ENCODE measurements at regions not wholly inside any gene's neighbourhood (a gene's known extent, or its start where the extent isn't known, plus 50 kb on each side); places are given as distances from the start of the nearest gene placed in this dataset.

- no peak overlapping the region for H3K27ac ChIP-seq (ENCODE audit: low read length)
- Mint-ChIP-seq H3K4me1 (no peaks in the 10 kb centered on the region), H3K36me3 (no peaks in the 10 kb centered on the region), H3K27me3 (ENCODE audit: low read depth in 2 of 2) (peaks cover 3 to 17% of the 10 kb centered on the region in 2 donors), H3K27ac (no peak overlapping the region), H3K4me3 (no peak overlapping the region), H3K9me3 (no peaks in the 10 kb centered on the region)
- H3K9me3 ChIP-seq (ENCODE audit: control insufficient read depth, insufficient read depth, low read length), result no peaks in the 10 kb centered on the region
- DNase-seq (no peak), ATAC-seq (no peak)
- no peak for TF ChIP-seq CTCF (IDR thresholded peaks at IDR 0.05)
- no peaks in the 10 kb centered on the region for H3K27me3 ChIP-seq (ENCODE audit: control insufficient read depth, insufficient read depth, low read length)
- H3K4me1 ChIP-seq (ENCODE audit: control insufficient read depth, insufficient read depth, low read length), result no peaks in the 10 kb centered on the region
- H3K4me3 ChIP-seq (ENCODE audit: low read length), result no peak overlapping the region
- intact Hi-C loops (cut with micrococcal nuclease), result no loop called here
- H3K36me3 ChIP-seq (ENCODE audit: control insufficient read depth, insufficient read depth, low read length), result no peaks in the 10 kb centered on the region
- WGBS (ENCODE audit: insufficient coverage), result 73% methylated on average over 8 of the region's 8 CpGs
Measured at GRCh38 chr2:215845839-215846586, 167.3 kb downstream of the MREG start.

- no peak overlapping the region for H3K27ac ChIP-seq (ENCODE audit: low read length)
- no peak overlapping the region for H3K27ac Mint-ChIP-seq
- WGBS (ENCODE audit: insufficient coverage), result 86% methylated on average over 2 of the region's 4 CpGs
- H3K27me3 ChIP-seq (ENCODE audit: control insufficient read depth, insufficient read depth, low read length), result no peaks in the 10 kb centered on the region
- no peaks in the 10 kb centered on the region for H3K36me3 ChIP-seq (ENCODE audit: control insufficient read depth, insufficient read depth, low read length)
- no peak overlapping the region for H3K4me3 Mint-ChIP-seq
- TF ChIP-seq CTCF (IDR thresholded peaks at IDR 0.05), result no peak
- intact Hi-C loops (cut with micrococcal nuclease), result no loop called here
- H3K4me1 ChIP-seq (ENCODE audit: control insufficient read depth, insufficient read depth, low read length), result no peaks in the 10 kb centered on the region
- H3K9me3 ChIP-seq (ENCODE audit: control insufficient read depth, insufficient read depth, low read length), result no peaks in the 10 kb centered on the region
- H3K4me3 ChIP-seq (ENCODE audit: low read length), result no peak overlapping the region
- H3K9me3 Mint-ChIP-seq, result no peaks in the 10 kb centered on the region
- no peaks in the 10 kb centered on the region for H3K4me1 Mint-ChIP-seq
- H3K27me3 Mint-ChIP-seq (ENCODE audit: low read depth in 2 of 2), result peaks cover 4 to 5% of the 10 kb centered on the region in 2 donors
- no peak for DNase-seq
- no peak for ATAC-seq
- H3K36me3 Mint-ChIP-seq, result no peaks in the 10 kb centered on the region
Measured at GRCh38 chr2:215843579-215843978, 169.8 kb downstream of the MREG start.

GRCh38 chr2:215841175-215841816, 172.1 kb downstream of the MREG start:
- Mint-ChIP-seq H3K4me3 (no peak overlapping the region), H3K9me3 (no peaks in the 10 kb centered on the region), H3K27ac (no peak overlapping the region), H3K27me3 (ENCODE audit: low read depth in 2 of 2) (peaks cover 11 to 18% of the 10 kb centered on the region in 2 donors), H3K4me1 (no peaks in the 10 kb centered on the region), H3K36me3 (no peaks in the 10 kb centered on the region)
- DNase-seq, result no peak
- TF ChIP-seq CTCF (IDR thresholded peaks at IDR 0.05), result no peak
- H3K4me1 ChIP-seq (ENCODE audit: control insufficient read depth, insufficient read depth, low read length), result no peaks in the 10 kb centered on the region
- H3K9me3 ChIP-seq (ENCODE audit: control insufficient read depth, insufficient read depth, low read length), result no peaks in the 10 kb centered on the region
- no peak for ATAC-seq
- intact Hi-C loops (cut with micrococcal nuclease), result no loop called here
- no peak overlapping the region for H3K4me3 ChIP-seq (ENCODE audit: low read length)
- no peak overlapping the region for H3K27ac ChIP-seq (ENCODE audit: low read length)
- WGBS (ENCODE audit: insufficient coverage), result 83% methylated on average over 5 of the region's 5 CpGs
- H3K27me3 ChIP-seq (ENCODE audit: control insufficient read depth, insufficient read depth, low read length), result no peaks in the 10 kb centered on the region
- H3K36me3 ChIP-seq (ENCODE audit: control insufficient read depth, insufficient read depth, low read length), result no peaks in the 10 kb centered on the region

Measured in natural killer cell (primary cell).